22Rv1 (cell line): ENCODE measurements at regions not wholly inside any gene's neighbourhood (a gene's known extent, or its start where the extent isn't known, plus 50 kb on each side); places are given as distances from the start of the nearest gene placed in this dataset.

Source experiments
- CTCF ChIP-seq: fragments of 450-650 bp; IDR thresholded peaks from 2 replicates; pipeline ENCODE4 v1.5.1; 2017; ENCODE audit warnings: mild to moderate bottlenecking
- ZFX ChIP-seq: fragments of 450-650 bp; IDR thresholded peaks from 2 replicates; pipeline ENCODE4 v1.6.1; 2017; ENCODE audit warnings: antibody characterized with exemption, borderline replicate concordance

- TF ChIP-seq CTCF, result no peak
- no peak for TF ChIP-seq ZFX
Observed at GRCh38 chr10:107487284-107487683, 322.8 kb upstream of the SORCS1 start.
